ENCODE measurements at regions not wholly inside any gene's neighbourhood (a gene's known extent, or its start where the extent isn't known, plus 50 kb on each side); places are given as distances from the start of the nearest gene placed in this dataset.
A peak's percentile ranks its signal among the peaks of the same experiment; 100 is the strongest.

DNA sequence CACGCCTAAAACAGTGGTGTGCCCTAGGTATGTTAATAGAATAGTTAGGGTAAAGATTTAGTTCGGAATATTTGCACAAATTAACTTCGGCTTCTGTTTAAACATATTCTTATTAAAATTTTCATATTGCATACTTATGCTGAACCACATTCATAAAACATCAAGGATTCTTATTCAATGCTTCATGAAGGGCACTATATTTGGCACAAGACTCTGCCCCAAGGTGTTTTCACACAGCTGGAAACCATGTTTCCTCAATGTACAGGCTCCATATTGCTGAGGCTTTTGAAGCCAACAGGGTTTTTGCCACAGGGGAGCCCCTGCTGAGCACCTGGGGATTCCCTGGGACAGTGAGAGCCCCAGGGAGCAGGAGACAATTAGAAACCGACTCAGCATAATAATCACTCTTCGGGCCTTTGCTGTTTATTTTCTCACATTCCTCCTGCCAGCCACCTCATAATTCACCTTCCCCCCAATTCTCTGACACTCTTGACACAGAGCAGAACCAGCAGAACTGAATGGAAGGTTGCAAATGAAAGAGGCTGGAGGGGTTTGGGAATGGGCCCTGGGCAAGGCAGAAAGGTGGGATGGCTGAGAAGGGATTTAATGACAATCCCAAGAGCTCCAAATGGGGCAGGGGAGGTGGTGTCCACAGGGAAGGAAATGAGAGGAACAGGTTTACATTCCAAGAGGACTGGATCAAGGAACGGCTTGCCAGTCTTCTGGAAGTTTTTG is 72.3 kb upstream of the POMP start:
- H3K9me3 ChIP-seq (replicated peaks; ENCODE audit: control insufficient read depth, low read depth, low read length), result no peaks in the 10 kb centered on the region
- 67% methylated on average over 1 of the region's 6 CpGs for WGBS (ENCODE audit: insufficient coverage)
- peaks cover 6% of the 10 kb centered on the region for H3K4me1 ChIP-seq (ENCODE audit: control insufficient read depth, insufficient read depth, low read length)
- peaks cover 3% of the 10 kb centered on the region for H3K27me3 ChIP-seq (ENCODE audit: control insufficient read depth, insufficient read depth, low read length)
- no peaks in the 10 kb centered on the region for H3K36me3 ChIP-seq (ENCODE audit: control insufficient read depth, insufficient read depth, low read length)
- H3K4me3 ChIP-seq (ENCODE audit: low read length), result no peak overlapping the region
- H3K27ac ChIP-seq (ENCODE audit: low read length), result no peak overlapping the region
- DNase-seq, result no peak

DNA sequence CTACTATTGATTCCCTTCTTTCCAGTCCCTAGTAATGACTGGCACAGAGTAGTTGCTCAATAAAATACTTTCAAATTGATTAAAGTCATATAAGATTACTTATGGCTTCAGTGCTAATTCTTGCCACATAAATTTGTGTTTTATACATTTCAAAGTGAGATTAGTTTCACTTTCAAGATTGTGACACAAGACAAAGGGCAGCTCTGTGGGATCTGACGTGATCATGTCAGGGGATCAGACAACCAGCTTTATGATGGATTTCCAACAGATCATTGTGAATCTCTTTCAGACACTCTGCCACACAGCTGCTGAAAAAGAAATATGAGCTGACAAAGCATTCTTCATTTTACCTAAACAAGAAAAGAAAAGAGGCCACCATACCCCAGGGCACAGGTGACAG is 73.4 kb upstream of the POMP start:
- H3K36me3 ChIP-seq (ENCODE audit: control insufficient read depth, insufficient read depth, low read length), result no peaks in the 10 kb centered on the region
- H3K4me3 ChIP-seq (ENCODE audit: low read length), result no peak overlapping the region
- DNase-seq, result no peak
- no peak overlapping the region for H3K27ac ChIP-seq (ENCODE audit: low read length)
- no peaks in the 10 kb centered on the region for H3K9me3 ChIP-seq (replicated peaks; ENCODE audit: control insufficient read depth, low read depth, low read length)
- H3K27me3 ChIP-seq (ENCODE audit: control insufficient read depth, insufficient read depth, low read length), result peaks cover 3% of the 10 kb centered on the region
- WGBS (ENCODE audit: insufficient coverage), result 83% methylated on average over 1 of the region's 1 CpG
- peaks cover 6% of the 10 kb centered on the region for H3K4me1 ChIP-seq (ENCODE audit: control insufficient read depth, insufficient read depth, low read length)

DNA sequence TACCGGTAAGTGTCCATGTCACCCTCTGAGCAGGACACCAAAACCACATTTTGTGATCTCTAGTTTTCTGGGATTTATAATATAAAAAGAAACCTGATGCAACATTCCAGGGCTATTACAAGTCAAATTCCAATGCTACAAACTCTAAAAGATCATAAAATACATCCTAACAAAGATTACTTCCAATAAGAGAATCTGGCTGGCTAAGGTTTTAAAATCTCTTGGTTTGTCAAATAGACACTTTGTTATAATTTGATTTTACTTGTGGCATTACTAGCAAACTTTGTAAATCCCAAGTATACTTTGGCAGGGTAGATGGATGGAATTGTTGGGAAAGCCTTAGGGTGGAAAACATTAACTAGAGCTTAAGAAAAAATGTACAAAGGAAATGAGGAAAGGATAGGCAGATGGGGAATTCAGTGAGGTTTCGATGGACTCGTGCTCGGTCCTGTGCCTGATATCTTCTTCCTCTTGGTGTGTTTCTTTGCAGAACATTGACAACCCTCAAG is 74.0 kb upstream of the POMP start:
- Histone ChIP-seq H3K27ac (ENCODE audit: low read length) (no peak overlapping the region), H3K27me3 (ENCODE audit: control insufficient read depth, insufficient read depth, low read length) (peaks cover 3% of the 10 kb centered on the region), H3K9me3 (replicated peaks; ENCODE audit: control insufficient read depth, low read depth, low read length) (no peaks in the 10 kb centered on the region), H3K4me1 (ENCODE audit: control insufficient read depth, insufficient read depth, low read length) (peaks cover 6% of the 10 kb centered on the region), H3K4me3 (ENCODE audit: low read length) (no peak overlapping the region), H3K36me3 (ENCODE audit: control insufficient read depth, insufficient read depth, low read length) (no peaks in the 10 kb centered on the region)
- WGBS (ENCODE audit: insufficient coverage), result 60% methylated on average over 1 of the region's 4 CpGs
- DNase-seq, result peak; percentile 27

DNA sequence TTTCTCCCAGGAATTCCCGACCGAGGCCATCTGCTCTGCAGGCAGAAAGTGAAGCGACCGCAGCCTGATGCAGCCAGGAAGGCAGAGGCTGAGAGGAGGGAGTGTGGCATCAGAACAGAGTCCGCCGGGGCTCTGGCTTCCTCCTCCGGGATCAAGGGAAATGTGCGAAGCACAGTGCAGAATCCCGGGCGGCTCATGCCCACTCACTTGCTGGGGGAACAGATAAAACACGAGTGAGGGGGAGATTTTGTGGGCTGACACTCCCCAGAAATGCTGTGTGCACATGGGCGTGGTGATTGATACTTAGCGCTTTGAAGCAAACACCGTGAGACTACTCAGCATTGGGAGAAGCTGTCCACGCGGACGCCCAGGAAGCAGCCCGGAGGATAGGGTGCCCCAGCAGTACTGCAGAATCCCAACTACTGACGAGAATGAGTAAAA is 75.3 kb upstream of the POMP start:
- 47% methylated on average over 17 of the region's 19 CpGs for WGBS (ENCODE audit: insufficient coverage)
- Histone ChIP-seq H3K27me3 (ENCODE audit: control insufficient read depth, insufficient read depth, low read length) (peaks cover 3% of the 10 kb centered on the region), H3K27ac (ENCODE audit: low read length) (no peak overlapping the region), H3K4me1 (ENCODE audit: control insufficient read depth, insufficient read depth, low read length) (peaks cover 6% of the 10 kb centered on the region), H3K4me3 (ENCODE audit: low read length) (no peak overlapping the region), H3K36me3 (ENCODE audit: control insufficient read depth, insufficient read depth, low read length) (no peaks in the 10 kb centered on the region), H3K9me3 (replicated peaks; ENCODE audit: control insufficient read depth, low read depth, low read length) (no peaks in the 10 kb centered on the region)
- no peak for DNase-seq

DNA sequence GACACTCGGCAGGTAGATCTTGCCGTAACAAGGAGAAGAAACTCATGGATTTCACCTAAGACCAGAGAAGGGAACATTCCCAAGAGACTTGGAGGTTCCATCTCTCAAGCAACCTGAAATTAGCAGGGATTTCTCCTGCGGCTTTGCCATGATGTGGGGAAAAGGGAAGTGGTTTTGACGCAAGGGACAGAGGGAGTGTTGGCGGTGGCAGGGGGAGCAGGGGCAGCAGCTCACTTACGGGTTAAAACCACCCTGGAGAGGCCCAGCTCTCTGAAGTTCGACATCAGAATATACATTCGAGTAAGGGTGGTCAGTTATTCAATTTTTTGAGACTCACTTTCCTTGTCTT is 76.1 kb upstream of the POMP start:
- Histone ChIP-seq H3K4me1 (ENCODE audit: control insufficient read depth, insufficient read depth, low read length) (peaks cover 6% of the 10 kb centered on the region), H3K9me3 (replicated peaks; ENCODE audit: control insufficient read depth, low read depth, low read length) (no peaks in the 10 kb centered on the region), H3K4me3 (ENCODE audit: low read length) (no peak overlapping the region), H3K36me3 (ENCODE audit: control insufficient read depth, insufficient read depth, low read length) (no peaks in the 10 kb centered on the region), H3K27ac (ENCODE audit: low read length) (no peak overlapping the region), H3K27me3 (ENCODE audit: control insufficient read depth, insufficient read depth, low read length) (peaks cover 3% of the 10 kb centered on the region)
- 60% methylated on average over 5 of the region's 8 CpGs for WGBS (ENCODE audit: insufficient coverage)
- no peak for DNase-seq

DNA sequence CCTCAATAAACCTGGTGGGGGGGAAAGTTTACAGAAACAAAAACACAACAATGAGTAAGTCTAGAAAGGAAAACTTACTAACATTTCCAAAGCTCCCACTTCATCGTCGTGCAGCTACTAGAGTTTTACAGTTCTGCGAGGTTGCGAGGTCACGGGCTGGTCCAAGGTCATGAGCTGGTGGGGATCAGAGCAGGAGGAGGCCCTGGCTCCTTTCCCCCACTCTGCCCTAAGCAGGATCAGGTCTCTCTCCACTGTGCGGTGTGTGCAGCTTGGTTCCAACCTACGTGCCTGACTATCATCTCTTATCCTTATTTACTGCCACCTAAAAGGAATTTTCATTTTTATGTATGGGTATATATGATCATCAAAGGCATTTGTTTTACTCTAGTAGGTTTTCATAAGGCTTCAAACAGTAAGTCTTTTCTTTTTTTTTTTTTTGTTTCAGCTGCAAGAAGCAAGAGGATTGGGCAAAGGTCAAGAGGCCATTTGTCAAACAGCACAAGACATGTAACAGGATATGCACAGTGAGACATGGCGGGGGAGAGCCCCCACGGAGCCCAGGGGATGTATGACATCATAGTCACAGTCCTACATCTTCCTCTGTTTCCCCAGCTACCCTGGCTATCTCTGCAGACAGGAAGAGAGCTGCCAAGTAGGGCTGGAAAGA is 76.6 kb upstream of the POMP start:
- no peaks in the 10 kb centered on the region for H3K9me3 ChIP-seq (replicated peaks; ENCODE audit: control insufficient read depth, low read depth, low read length)
- H3K27ac ChIP-seq (ENCODE audit: low read length), result no peak overlapping the region
- WGBS (ENCODE audit: insufficient coverage), result 87% methylated on average over 3 of the region's 9 CpGs
- no peak overlapping the region for H3K4me3 ChIP-seq (ENCODE audit: low read length)
- peaks cover 6% of the 10 kb centered on the region for H3K4me1 ChIP-seq (ENCODE audit: control insufficient read depth, insufficient read depth, low read length)
- no peaks in the 10 kb centered on the region for H3K36me3 ChIP-seq (ENCODE audit: control insufficient read depth, insufficient read depth, low read length)
- no peak for DNase-seq
- peaks cover 7% of the 10 kb centered on the region for H3K27me3 ChIP-seq (ENCODE audit: control insufficient read depth, insufficient read depth, low read length)

DNA sequence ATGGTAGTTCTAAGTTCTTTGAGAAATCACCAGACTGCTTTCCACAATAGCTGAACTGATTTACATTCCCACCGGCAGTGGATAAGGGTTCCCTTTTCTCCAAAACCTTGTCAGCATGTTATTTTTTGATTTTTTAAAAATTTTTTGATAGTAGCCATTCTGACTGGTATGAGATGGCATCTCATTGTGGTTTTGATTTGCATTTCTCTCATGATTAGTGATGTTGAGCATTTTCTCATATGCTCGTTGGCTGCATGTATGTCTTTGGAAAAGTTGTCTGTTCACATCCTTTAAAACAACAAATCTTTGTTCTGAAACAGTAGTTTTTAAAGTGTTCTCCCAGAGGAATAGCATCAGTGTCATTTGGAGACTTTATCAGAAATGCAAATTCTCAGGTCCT is 77.5 kb upstream of the POMP start:
- WGBS (ENCODE audit: insufficient coverage), result no CpG with 5 or more reads among the region's 2 CpGs
- Histone ChIP-seq H3K9me3 (replicated peaks; ENCODE audit: control insufficient read depth, low read depth, low read length) (no peaks in the 10 kb centered on the region), H3K27ac (ENCODE audit: low read length) (no peak overlapping the region), H3K4me3 (ENCODE audit: low read length) (no peak overlapping the region), H3K27me3 (ENCODE audit: control insufficient read depth, insufficient read depth, low read length) (peaks cover 7% of the 10 kb centered on the region), H3K4me1 (ENCODE audit: control insufficient read depth, insufficient read depth, low read length) (peaks cover 6% of the 10 kb centered on the region), H3K36me3 (ENCODE audit: control insufficient read depth, insufficient read depth, low read length) (no peaks in the 10 kb centered on the region)
- DNase-seq, result no peak

DNA sequence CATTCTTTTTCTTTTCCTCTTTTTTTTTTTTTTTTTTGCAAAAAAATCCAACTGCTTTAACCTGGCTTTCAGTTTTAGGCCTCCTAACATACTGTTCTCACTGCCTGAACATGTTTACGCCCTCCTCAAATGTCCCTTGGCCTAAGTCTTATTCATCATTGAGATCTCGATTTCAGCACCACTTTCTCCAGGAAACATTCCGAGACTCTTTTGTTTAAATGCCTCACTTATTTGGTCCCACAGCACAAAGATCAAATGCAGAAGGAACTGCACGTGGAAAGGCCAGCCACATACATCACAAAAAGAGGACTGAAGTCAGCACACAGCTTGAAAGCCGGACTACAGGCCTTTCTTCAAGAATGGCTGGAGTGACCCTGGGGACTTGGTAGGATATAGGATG is 79.2 kb upstream of the POMP start:
- peaks cover 6% of the 10 kb centered on the region for H3K4me1 ChIP-seq (ENCODE audit: control insufficient read depth, insufficient read depth, low read length)
- WGBS (ENCODE audit: insufficient coverage), result 67% methylated on average over 1 of the region's 5 CpGs
- no peaks in the 10 kb centered on the region for H3K9me3 ChIP-seq (replicated peaks; ENCODE audit: control insufficient read depth, low read depth, low read length)
- no peaks in the 10 kb centered on the region for H3K36me3 ChIP-seq (ENCODE audit: control insufficient read depth, insufficient read depth, low read length)
- no peak overlapping the region for H3K4me3 ChIP-seq (ENCODE audit: low read length)
- no peak overlapping the region for H3K27ac ChIP-seq (ENCODE audit: low read length)
- no peak for DNase-seq
- H3K27me3 ChIP-seq (ENCODE audit: control insufficient read depth, insufficient read depth, low read length), result peaks cover 7% of the 10 kb centered on the region

DNA sequence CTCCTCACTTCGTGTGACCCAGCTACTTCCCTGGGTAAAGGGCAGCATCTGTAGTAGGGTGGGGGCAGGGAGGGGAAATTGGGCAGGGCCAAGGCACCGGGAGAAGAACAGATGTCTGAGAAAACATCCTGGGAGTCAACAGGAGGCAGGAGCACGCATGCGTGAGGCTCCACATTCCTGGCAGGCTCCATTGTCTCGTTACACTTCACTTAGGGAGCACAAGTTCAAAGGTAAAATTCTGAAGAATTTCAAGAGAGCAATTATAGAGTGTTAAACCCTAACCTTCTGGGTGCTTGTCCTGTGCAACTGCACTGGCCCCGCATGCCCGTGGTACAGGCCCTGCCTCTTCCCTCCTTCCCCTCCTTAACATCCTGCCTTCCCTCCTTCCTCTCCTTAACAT is 79.6 kb upstream of the POMP start:
- no peak overlapping the region for H3K27ac ChIP-seq (ENCODE audit: low read length)
- no peak overlapping the region for H3K4me3 ChIP-seq (ENCODE audit: low read length)
- H3K9me3 ChIP-seq (replicated peaks; ENCODE audit: control insufficient read depth, low read depth, low read length), result no peaks in the 10 kb centered on the region
- H3K4me1 ChIP-seq (ENCODE audit: control insufficient read depth, insufficient read depth, low read length), result peaks cover 6% of the 10 kb centered on the region
- H3K36me3 ChIP-seq (ENCODE audit: control insufficient read depth, insufficient read depth, low read length), result no peaks in the 10 kb centered on the region
- H3K27me3 ChIP-seq (ENCODE audit: control insufficient read depth, insufficient read depth, low read length), result peaks cover 7% of the 10 kb centered on the region
- DNase-seq, result no peak
- WGBS (ENCODE audit: insufficient coverage), result 37% methylated on average over 7 of the region's 7 CpGs

DNA sequence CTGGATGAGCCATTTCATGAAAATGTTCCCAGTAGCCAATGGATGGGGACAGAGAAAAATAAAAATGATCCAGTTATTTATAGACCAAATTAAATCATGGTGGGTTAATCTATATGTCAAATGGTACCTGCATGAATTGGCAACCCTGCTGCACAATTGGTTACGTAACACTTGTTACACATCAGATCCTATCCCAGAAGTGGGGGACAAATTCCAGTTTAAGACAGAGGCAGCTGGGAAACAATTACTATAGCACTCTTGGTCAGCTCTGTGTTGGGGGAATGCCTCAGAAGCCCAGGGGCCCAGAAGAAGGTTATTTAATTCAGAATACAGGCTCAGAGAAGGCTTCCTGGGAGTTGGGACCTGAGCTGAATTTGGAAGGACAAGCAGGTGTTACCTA is 81.1 kb upstream of the FLT1 start:
- Histone ChIP-seq H3K27ac (ENCODE audit: low read length) (no peak overlapping the region), H3K4me1 (ENCODE audit: control insufficient read depth, insufficient read depth, low read length) (no peaks in the 10 kb centered on the region), H3K27me3 (ENCODE audit: control insufficient read depth, insufficient read depth, low read length) (peaks cover 3% of the 10 kb centered on the region), H3K9me3 (replicated peaks; ENCODE audit: control insufficient read depth, low read depth, low read length) (no peaks in the 10 kb centered on the region), H3K4me3 (ENCODE audit: low read length) (no peak overlapping the region), H3K36me3 (ENCODE audit: control insufficient read depth, insufficient read depth, low read length) (no peaks in the 10 kb centered on the region)
- WGBS (ENCODE audit: insufficient coverage), result no CpG with 5 or more reads among the region's 1 CpG
- DNase-seq, result no peak
